ENCODE measurements at regions not wholly inside any gene's neighbourhood (a gene's known extent, or its start where the extent isn't known, plus 50 kb on each side); places are given as distances from the start of the nearest gene placed in this dataset.

- no peak for TF ChIP-seq CTCF (conservative IDR thresholded peaks at IDR 0.05; ENCODE audit: low read depth, low read length)
- H3K4me3 ChIP-seq (ENCODE audit: low read depth, low read length): no peak overlapping the region
- DNase-seq (ENCODE audit: low read depth): no peak
Observed at GRCh38 chr2:35355056-35355455, 1000.5 kb upstream of the CRIM1 start.

- no peak for TF ChIP-seq CTCF (conservative IDR thresholded peaks at IDR 0.05; ENCODE audit: low read depth, low read length)
- no peak for DNase-seq (ENCODE audit: low read depth)
- H3K4me3 ChIP-seq (ENCODE audit: low read depth, low read length): no peak overlapping the region
Observed at GRCh38 chr2:35347561-35347960, 1008.0 kb upstream of the CRIM1 start.

- no peak for DNase-seq (ENCODE audit: low read depth)
- no peak overlapping the region for H3K4me3 ChIP-seq (ENCODE audit: low read depth, low read length)
- TF ChIP-seq CTCF (conservative IDR thresholded peaks at IDR 0.05; ENCODE audit: low read depth, low read length): peak; percentile 35
Observed at GRCh38 chr2:35343135-35343534, 1012.4 kb upstream of the CRIM1 start.

- H3K4me3 ChIP-seq (ENCODE audit: low read depth, low read length): no peak overlapping the region
- no peak for TF ChIP-seq CTCF (conservative IDR thresholded peaks at IDR 0.05; ENCODE audit: low read depth, low read length)
- no peak for DNase-seq (ENCODE audit: low read depth)
Observed at GRCh38 chr2:35339211-35339610, 1016.4 kb upstream of the CRIM1 start.

- TF ChIP-seq CTCF (conservative IDR thresholded peaks at IDR 0.05; ENCODE audit: low read depth, low read length): no peak
- no peak for DNase-seq (ENCODE audit: low read depth)
- H3K4me3 ChIP-seq (ENCODE audit: low read depth, low read length): no peak overlapping the region
Observed at GRCh38 chr2:35337922-35338321, 1017.7 kb upstream of the CRIM1 start.

GRCh38 chr2:35314049-35314448 lies 1041.5 kb upstream of the CRIM1 start:
- DNase-seq (ENCODE audit: low read depth): no peak
- no peak for TF ChIP-seq CTCF (conservative IDR thresholded peaks at IDR 0.05; ENCODE audit: low read depth, low read length)

GRCh38 chr2:35301369-35301768 lies 1054.2 kb upstream of the CRIM1 start:
- H3K4me3 ChIP-seq (ENCODE audit: low read depth, low read length): no peak overlapping the region
- DNase-seq (ENCODE audit: low read depth): no peak
- TF ChIP-seq CTCF (conservative IDR thresholded peaks at IDR 0.05; ENCODE audit: low read depth, low read length): no peak

More at GRCh38 chr2:35314049-35314448, 1041.5 kb upstream of the CRIM1 start:
- no peak overlapping the region for H3K4me3 ChIP-seq (ENCODE audit: low read depth, low read length)
